HG02623 (cell line): ENCODE measurements at regions not wholly inside any gene's neighbourhood (a gene's known extent, or its start where the extent isn't known, plus 50 kb on each side); places are given as distances from the start of the nearest gene placed in this dataset.

ENCODE experiments used
- ATAC-seq: cut with Tn5 transposase; IDR thresholded peaks from one replicate; pipeline ENCODE4 v1.9.1; 2021; ENCODE audit warnings: moderate library complexity; ENCODE audit not compliant: unreplicated experiment

- ATAC-seq = no peak
Measured at GRCh38 chr18:40612356-40612755, 1342.7 kb upstream of the PIK3C3 start.

- ATAC-seq = no peak
Measured at GRCh38 chr18:40608226-40608625, 1346.8 kb upstream of the PIK3C3 start.

GRCh38 chr18:40607542-40608148, 1347.4 kb upstream of the PIK3C3 start:
- no peak for ATAC-seq

GRCh38 chr18:40606996-40607395, 1348.0 kb upstream of the PIK3C3 start:
- ATAC-seq = no peak

GRCh38 chr18:40583671-40584070, 1371.4 kb upstream of the PIK3C3 start:
- no peak for ATAC-seq

GRCh38 chr18:40582105-40582504, 1372.9 kb upstream of the PIK3C3 start:
- no peak for ATAC-seq

- no peak for ATAC-seq
Measured at GRCh38 chr18:40577981-40578365, 1377.1 kb upstream of the PIK3C3 start.

- no peak for ATAC-seq
Measured at GRCh38 chr18:40577239-40577980, 1377.6 kb upstream of the PIK3C3 start.

GRCh38 chr18:40576507-40577115, 1378.4 kb upstream of the PIK3C3 start:
- ATAC-seq = no peak

- ATAC-seq = no peak
Measured at GRCh38 chr18:40570615-40571014, 1384.4 kb upstream of the PIK3C3 start.

GRCh38 chr18:40569605-40570004, 1385.4 kb upstream of the PIK3C3 start:
- no peak for ATAC-seq

- no peak for ATAC-seq
Measured at GRCh38 chr18:40566510-40566844, 1388.6 kb upstream of the PIK3C3 start.

GRCh38 chr18:40565805-40566509, 1389.1 kb upstream of the PIK3C3 start:
- ATAC-seq = no peak

GRCh38 chr18:40559556-40559955, 1395.5 kb upstream of the PIK3C3 start:
- no peak for ATAC-seq

GRCh38 chr18:40558706-40559392, 1396.2 kb upstream of the PIK3C3 start:
- ATAC-seq = no peak

GRCh38 chr18:40555914-40556313, 1399.1 kb upstream of the PIK3C3 start:
- ATAC-seq = no peak

- no peak for ATAC-seq
Measured at GRCh38 chr18:40553029-40553428, 1402.0 kb upstream of the PIK3C3 start.

- ATAC-seq = no peak
Measured at GRCh38 chr18:40546875-40547274, 1408.2 kb upstream of the PIK3C3 start.

- no peak for ATAC-seq
Measured at GRCh38 chr18:40534723-40535122, 1420.3 kb upstream of the PIK3C3 start.

GRCh38 chr18:40532046-40532445, 1423.0 kb upstream of the PIK3C3 start:
- ATAC-seq = no peak

GRCh38 chr18:40531051-40531450, 1424.0 kb upstream of the PIK3C3 start:
- ATAC-seq = no peak
